NCI-H2227 treated with DMSO at 0.1 percent for 48 hours (cell line): ENCODE measurements at regions not wholly inside any gene's neighbourhood (a gene's known extent, or its start where the extent isn't known, plus 50 kb on each side); places are given as distances from the start of the nearest gene placed in this dataset.
"Not testable (repeated sequence)": the region's sequence is repeated elsewhere in the genome, so short reads cannot be mapped to it uniquely, and the experiment has no call there.

Experiments
- DNase-seq: peaks from one replicate; lab custom pipeline; 2025; lab: John Stamatoyannopoulos, UW

DNA sequence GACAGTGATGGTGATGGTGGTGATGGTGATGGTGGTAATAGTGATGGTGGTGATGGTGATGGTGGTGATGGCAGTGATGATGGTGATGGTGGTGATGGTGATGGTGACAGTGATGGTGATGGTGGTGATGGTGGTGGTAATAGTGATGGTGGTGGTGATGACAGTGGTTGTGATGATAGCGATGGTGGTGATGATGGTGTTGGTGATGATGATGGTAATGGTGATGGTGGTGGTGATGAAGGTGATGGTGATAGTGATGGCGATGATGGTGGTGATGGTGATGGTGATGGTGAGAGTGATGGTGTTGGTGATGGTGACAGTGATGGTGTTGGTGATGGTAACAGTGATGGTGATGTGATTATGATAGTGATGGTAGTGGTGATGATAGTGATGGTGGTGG is 94.3 kb downstream of the ASB1 start:
- no peak for DNase-seq

GRCh38 chr2:238521870-238522269 is 95.1 kb downstream of the ASB1 start:
- DNase-seq, result no peak

- DNase-seq, result peak; percentile 33
Measured at GRCh38 chr2:238523158-238524110, 96.7 kb downstream of the ASB1 start.

DNA sequence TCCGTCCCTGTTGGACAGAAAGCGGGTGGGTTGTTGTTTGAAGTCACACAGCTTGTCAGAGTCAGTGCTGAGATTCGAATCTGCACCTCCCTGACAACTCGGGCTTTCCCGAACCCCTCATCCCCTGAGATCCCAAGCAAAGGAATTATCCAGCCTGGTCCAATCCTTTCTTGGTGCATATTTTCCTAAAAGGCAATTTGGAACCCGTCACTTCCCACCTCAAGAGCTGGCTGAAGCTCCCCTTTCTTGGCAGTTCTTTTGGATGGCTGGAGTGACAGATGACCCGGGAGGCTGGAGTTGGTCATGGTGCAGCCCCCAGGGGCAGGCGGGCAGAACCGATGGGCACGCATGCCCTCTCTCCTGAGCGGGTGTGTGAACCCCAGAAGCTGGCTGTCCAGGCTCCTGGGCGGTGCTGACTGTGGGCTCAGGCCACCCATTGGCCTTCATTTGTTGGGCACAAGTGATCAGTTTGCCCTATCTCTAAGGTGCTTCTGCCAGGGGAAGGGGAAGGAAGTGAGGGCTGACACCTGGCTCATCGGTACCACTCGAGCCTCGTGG is 97.8 kb downstream of the ASB1 start:
- no peak for DNase-seq

- DNase-seq, result no peak
Measured at GRCh38 chr2:238525990-238526389, 99.3 kb downstream of the ASB1 start.

- no peak for DNase-seq
Measured at GRCh38 chr2:238527565-238527964, 100.8 kb downstream of the ASB1 start.

GRCh38 chr2:238528953-238529781 is 102.4 kb downstream of the ASB1 start:
- DNase-seq, result no peak

- not testable (repeated sequence) for DNase-seq
Measured at GRCh38 chr2:238531017-238531645, 104.4 kb downstream of the ASB1 start.

GRCh38 chr2:238543732-238544131 is 117.0 kb downstream of the ASB1 start:
- DNase-seq, result not testable (repeated sequence)

GRCh38 chr2:238548902-238549462 is 122.3 kb downstream of the ASB1 start:
- no peak for DNase-seq

DNA sequence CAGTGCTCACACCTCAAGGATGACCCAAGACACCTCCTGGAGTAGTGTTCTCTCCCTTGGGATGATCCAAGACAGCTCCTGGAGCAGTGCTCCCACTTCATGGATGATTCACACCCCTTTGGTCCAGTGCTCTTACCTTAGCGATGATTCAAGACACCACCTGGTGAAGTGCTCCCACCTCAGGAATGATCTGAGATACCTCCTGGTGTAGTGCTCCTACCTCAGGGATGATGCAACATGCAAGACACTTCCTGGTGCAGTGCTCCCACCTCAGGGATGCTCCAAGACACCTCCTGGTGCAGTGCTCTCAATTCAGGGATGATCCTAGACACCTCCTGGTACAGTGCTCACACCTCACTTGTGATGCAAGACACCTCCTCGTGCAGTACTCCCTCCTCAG is 123.1 kb downstream of the ASB1 start:
- no peak for DNase-seq

- DNase-seq, result no peak
Measured at GRCh38 chr2:238551091-238551490, 124.4 kb downstream of the ASB1 start.

GRCh38 chr2:238552226-238552625 is 125.5 kb downstream of the ASB1 start:
- no peak for DNase-seq

- no peak for DNase-seq
Measured at GRCh38 chr2:238553159-238553558, 126.4 kb downstream of the ASB1 start.

GRCh38 chr2:238554468-238555315 is 128.0 kb downstream of the ASB1 start:
- DNase-seq, result no peak

GRCh38 chr2:238555786-238556542 is 129.2 kb downstream of the ASB1 start:
- no peak for DNase-seq

GRCh38 chr2:238557431-238557830 is 130.7 kb downstream of the ASB1 start:
- DNase-seq, result no peak

- DNase-seq, result no peak
Measured at GRCh38 chr2:238557936-238558335, 131.2 kb downstream of the ASB1 start.

DNA sequence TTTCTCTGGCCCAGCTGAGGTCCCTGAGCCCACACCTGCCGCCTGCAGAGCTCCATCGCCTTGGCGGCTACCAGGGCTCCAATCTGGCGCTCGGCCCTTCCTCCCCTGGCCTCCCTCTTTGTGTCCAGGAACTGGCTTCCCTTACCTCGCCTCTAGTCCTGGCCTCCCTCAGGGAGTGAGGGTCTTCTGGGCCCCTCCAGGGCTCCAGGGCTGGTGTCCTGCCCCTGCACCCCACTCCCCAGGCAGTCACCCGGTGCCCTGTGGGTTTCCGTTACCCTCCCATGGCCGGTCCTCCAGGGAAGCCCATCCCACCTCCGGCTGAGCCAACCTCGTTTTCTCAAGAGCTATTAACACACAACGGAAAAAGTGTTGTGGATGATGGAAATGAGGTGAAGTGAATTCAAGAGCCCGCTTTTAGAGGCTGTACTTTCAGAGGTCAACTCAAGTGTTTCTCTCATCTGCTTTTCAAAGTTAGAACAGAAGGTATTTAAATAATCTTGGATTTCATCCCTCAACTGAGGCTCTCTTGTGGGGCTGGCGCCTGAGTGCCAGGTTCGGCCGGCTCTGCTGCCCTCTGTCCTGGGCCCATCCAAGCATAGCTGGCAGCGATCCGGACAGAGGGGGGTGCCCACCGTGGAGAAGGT is 131.9 kb downstream of the ASB1 start:
- no peak for DNase-seq

- no peak for DNase-seq
Measured at GRCh38 chr2:238560234-238560633, 133.5 kb downstream of the ASB1 start.
